GM18909 (cell line): ENCODE measurements at regions not wholly inside any gene's neighbourhood (a gene's known extent, or its start where the extent isn't known, plus 50 kb on each side); places are given as distances from the start of the nearest gene placed in this dataset.
"Not testable (repeated sequence)": the region's sequence is repeated elsewhere in the genome, so short reads cannot be mapped to it uniquely, and the experiment has no call there.

Source experiments
- ATAC-seq: cut with Tn5 transposase; IDR thresholded peaks from one replicate; pipeline ENCODE4 v1.9.1; 2021; ENCODE audit warnings: mild to moderate bottlenecking; ENCODE audit not compliant: unreplicated experiment, poor library complexity

- not testable (repeated sequence) for ATAC-seq
Measured at GRCh38 chr13:68892596-68892995, 1215.0 kb upstream of the ATXN8OS start.

- ATAC-seq = not testable (repeated sequence)
Measured at GRCh38 chr13:68890101-68890500, 1217.5 kb upstream of the ATXN8OS start.

GRCh38 chr13:68888832-68889231, 1218.8 kb upstream of the ATXN8OS start:
- ATAC-seq = no peak

GRCh38 chr13:68872338-68872737, 1235.3 kb upstream of the ATXN8OS start:
- no peak for ATAC-seq

GRCh38 chr13:68851026-68851425, 1256.6 kb upstream of the ATXN8OS start:
- ATAC-seq = no peak

- no peak for ATAC-seq
Measured at GRCh38 chr13:68850160-68850559, 1257.5 kb upstream of the ATXN8OS start.

GRCh38 chr13:68846663-68847062, 1261.0 kb upstream of the ATXN8OS start:
- ATAC-seq = no peak

GRCh38 chr13:68834375-68834774, 1273.3 kb upstream of the ATXN8OS start:
- no peak for ATAC-seq

- no peak for ATAC-seq
Measured at GRCh38 chr13:68816715-68817114, 1290.9 kb upstream of the ATXN8OS start.

GRCh38 chr13:68813180-68813796, 1294.3 kb upstream of the ATXN8OS start:
- no peak for ATAC-seq

GRCh38 chr13:68810660-68811059, 1297.0 kb upstream of the ATXN8OS start:
- ATAC-seq = no peak

GRCh38 chr13:68808456-68808855, 1299.2 kb upstream of the ATXN8OS start:
- ATAC-seq = no peak

- ATAC-seq = no peak
Measured at GRCh38 chr13:68806125-68806524, 1301.5 kb upstream of the ATXN8OS start.

- no peak for ATAC-seq
Measured at GRCh38 chr13:68784275-68784674, 1323.4 kb upstream of the ATXN8OS start.

- no peak for ATAC-seq
Measured at GRCh38 chr13:68759617-68760016, 1348.0 kb upstream of the ATXN8OS start.

- ATAC-seq = no peak
Measured at GRCh38 chr13:68749796-68750195, 1357.8 kb upstream of the ATXN8OS start.

- ATAC-seq = no peak
Measured at GRCh38 chr13:68748038-68748437, 1359.6 kb upstream of the ATXN8OS start.

- ATAC-seq = no peak
Measured at GRCh38 chr13:68745502-68745901, 1362.1 kb upstream of the ATXN8OS start.

GRCh38 chr13:68736961-68737360, 1370.7 kb upstream of the ATXN8OS start:
- ATAC-seq = no peak

- no peak for ATAC-seq
Measured at GRCh38 chr13:68727798-68728197, 1379.8 kb upstream of the ATXN8OS start.

GRCh38 chr13:68727165-68727564, 1380.5 kb upstream of the ATXN8OS start:
- no peak for ATAC-seq

GRCh38 chr13:68719815-68720214, 1387.8 kb upstream of the ATXN8OS start:
- no peak for ATAC-seq

- ATAC-seq = no peak
Measured at GRCh38 chr13:68715651-68716050, 1392.0 kb upstream of the ATXN8OS start.
